Calu3 (cell line): ENCODE measurements at regions not wholly inside any gene's neighbourhood (a gene's known extent, or its start where the extent isn't known, plus 50 kb on each side); places are given as distances from the start of the nearest gene placed in this dataset.

Experiments
- BruUV-seq: library from RNA; stranded (reverse); fragments of 400-500 nt; replicated peaks from 2 replicates; lab custom pipeline; 2021; lab: Mats Ljungman, UMichigan
- CTCF ChIA-PET: fragments of 300-600 bp; sonication (Branson Sonifier 250); formaldehyde crosslinking; loops from one replicate; lab custom pipeline; 2022; ENCODE audit warnings: antibody characterized with exemption; lab: Charles Lee
- DNase-seq: peaks from one replicate; pipeline ENCODE4 v3.0.0; 2022
- H3K27ac Mint-ChIP-seq: one replicate; pipeline ENCODE4 v1.8.0; 2022; ENCODE audit warnings: mixed read lengths; ENCODE audit not compliant: unreplicated experiment
- H3K27me3 Mint-ChIP-seq: one replicate; pipeline ENCODE4 v1.8.0; 2022; ENCODE audit warnings: mixed read lengths; ENCODE audit not compliant: unreplicated experiment
- H3K36me3 Mint-ChIP-seq: one replicate; pipeline ENCODE4 v1.8.0; 2022; ENCODE audit warnings: mild to moderate bottlenecking, moderate library complexity, mixed read lengths; ENCODE audit not compliant: insufficient read depth, unreplicated experiment
- H3K4me1 Mint-ChIP-seq: one replicate; pipeline ENCODE4 v1.8.0; 2022; ENCODE audit warnings: mild to moderate bottlenecking, low read depth, mixed read lengths; ENCODE audit not compliant: unreplicated experiment
- H3K4me3 Mint-ChIP-seq: one replicate; pipeline ENCODE4 v1.8.0; 2022; ENCODE audit warnings: mild to moderate bottlenecking, low read depth, moderate library complexity, mixed read lengths; ENCODE audit not compliant: unreplicated experiment
- H3K9me3 Mint-ChIP-seq: one replicate; pipeline ENCODE4 v1.8.0; 2022; ENCODE audit warnings: low read depth, mixed read lengths; ENCODE audit not compliant: unreplicated experiment
- intact Hi-C: fragments of 100-400 bp; cut with micrococcal nuclease; formaldehyde crosslinking; loops from one replicate; pipeline ENCODE4 v1.10.0; 2022; ENCODE audit not compliant: unreplicated experiment
- TF ChIP-seq, protein P1 (sequence below): fragments of 200-600 bp; IDR thresholded peaks from one replicate; pipeline ENCODE4 v1.8.0; 2022; ENCODE audit warnings: antibody characterized with exemption; ENCODE audit not compliant: unreplicated experiment

DNA sequence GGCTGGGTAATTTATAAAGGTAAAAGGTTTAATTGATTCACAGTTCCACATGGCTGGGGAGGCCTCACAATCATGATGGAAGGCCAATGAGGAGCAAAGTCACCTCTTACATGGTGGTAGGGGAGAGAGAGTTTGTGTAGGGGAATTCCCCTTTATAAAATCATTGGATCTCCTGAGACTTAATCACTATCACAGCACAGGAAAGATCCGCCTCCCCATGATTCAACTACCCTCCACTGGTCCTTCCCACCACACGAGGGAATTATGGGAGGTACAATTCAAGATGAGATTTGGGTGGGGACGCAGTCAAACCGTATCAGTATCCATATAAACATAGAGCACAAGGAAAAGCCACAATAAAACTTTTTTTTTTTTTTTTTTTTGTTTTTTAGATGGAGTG, 172.6 kb upstream of the PIEZO2 start:
- intact Hi-C loops, result no loop called here
- H3K9me3 Mint-ChIP-seq, result no peaks in the 10 kb centered on the region
- no peak for DNase-seq
- H3K36me3 Mint-ChIP-seq, result peaks cover 4% of the 10 kb centered on the region
- H3K27me3 Mint-ChIP-seq, result peaks cover 5% of the 10 kb centered on the region
- no TSS peak for BruUV-seq
- H3K4me1 Mint-ChIP-seq, result peaks cover 30% of the 10 kb centered on the region
- H3K27ac Mint-ChIP-seq, result no peak overlapping the region
- CTCF ChIA-PET, result no interaction called here
- TF ChIP-seq, protein P1, sequence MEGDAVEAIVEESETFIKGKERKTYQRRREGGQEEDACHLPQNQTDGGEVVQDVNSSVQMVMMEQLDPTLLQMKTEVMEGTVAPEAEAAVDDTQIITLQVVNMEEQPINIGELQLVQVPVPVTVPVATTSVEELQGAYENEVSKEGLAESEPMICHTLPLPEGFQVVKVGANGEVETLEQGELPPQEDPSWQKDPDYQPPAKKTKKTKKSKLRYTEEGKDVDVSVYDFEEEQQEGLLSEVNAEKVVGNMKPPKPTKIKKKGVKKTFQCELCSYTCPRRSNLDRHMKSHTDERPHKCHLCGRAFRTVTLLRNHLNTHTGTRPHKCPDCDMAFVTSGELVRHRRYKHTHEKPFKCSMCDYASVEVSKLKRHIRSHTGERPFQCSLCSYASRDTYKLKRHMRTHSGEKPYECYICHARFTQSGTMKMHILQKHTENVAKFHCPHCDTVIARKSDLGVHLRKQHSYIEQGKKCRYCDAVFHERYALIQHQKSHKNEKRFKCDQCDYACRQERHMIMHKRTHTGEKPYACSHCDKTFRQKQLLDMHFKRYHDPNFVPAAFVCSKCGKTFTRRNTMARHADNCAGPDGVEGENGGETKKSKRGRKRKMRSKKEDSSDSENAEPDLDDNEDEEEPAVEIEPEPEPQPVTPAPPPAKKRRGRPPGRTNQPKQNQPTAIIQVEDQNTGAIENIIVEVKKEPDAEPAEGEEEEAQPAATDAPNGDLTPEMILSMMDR, result no peak
- H3K4me3 Mint-ChIP-seq, result no peak overlapping the region

- TF ChIP-seq, protein P1, result no peak
- no peak overlapping the region for H3K4me3 Mint-ChIP-seq
- DNase-seq, result no peak
- BruUV-seq, result no TSS peak
- intact Hi-C loops, result no loop called here
- H3K9me3 Mint-ChIP-seq, result no peaks in the 10 kb centered on the region
- CTCF ChIA-PET, result no interaction called here
- peaks cover 30% of the 10 kb centered on the region for H3K4me1 Mint-ChIP-seq
- H3K27me3 Mint-ChIP-seq, result peaks cover 14% of the 10 kb centered on the region
- peaks cover 4% of the 10 kb centered on the region for H3K36me3 Mint-ChIP-seq
- no peak overlapping the region for H3K27ac Mint-ChIP-seq
Measured at GRCh38 chr18:11320986-11321385, 171.6 kb upstream of the PIEZO2 start.

- CTCF ChIA-PET, result no interaction called here
- Mint-ChIP-seq H3K4me3 (no peak overlapping the region), H3K36me3 (no peaks in the 10 kb centered on the region), H3K4me1 (peaks cover 11% of the 10 kb centered on the region), H3K27ac (no peak overlapping the region), H3K9me3 (no peaks in the 10 kb centered on the region), H3K27me3 (peaks cover 22% of the 10 kb centered on the region)
- intact Hi-C loops, result no loop called here
- no peak for DNase-seq
- BruUV-seq, result no TSS peak
- TF ChIP-seq, protein P1, result no peak
Measured at GRCh38 chr18:11316546-11316945, 167.2 kb upstream of the PIEZO2 start.

- Mint-ChIP-seq H3K4me3 (no peak overlapping the region), H3K4me1 (no peaks in the 10 kb centered on the region), H3K27ac (no peak overlapping the region), H3K36me3 (no peaks in the 10 kb centered on the region), H3K9me3 (no peaks in the 10 kb centered on the region), H3K27me3 (peaks cover 8% of the 10 kb centered on the region)
- peak; percentile 73 for DNase-seq
- no TSS peak for BruUV-seq
- CTCF ChIA-PET, result interaction anchor here (0.6 to 3.1 kb wide), 5 partner anchors 77 to 243 kb away, joined by 3 to 25 read pairs (median 5); no protein-coding TSS in a partner anchor
- intact Hi-C loops, result loop anchor here (2.0 to 5.0 kb wide), 2 partner anchors 202 to 242 kb away; no protein-coding TSS in a partner anchor
- TF ChIP-seq, protein P1, result peak; percentile 81
Measured at GRCh38 chr18:11310476-11311086, 161.2 kb upstream of the PIEZO2 start.
